Muscle of leg (tissue), 3 donors: ENCODE measurements at regions not wholly inside any gene's neighbourhood (a gene's known extent, or its start where the extent isn't known, plus 50 kb on each side); places are given as distances from the start of the nearest gene placed in this dataset.

ENCODE experiments used
- DNase-seq: peaks from one replicate; pipeline ENCODE4 v3.0.0; 2013
- H3K27ac ChIP-seq: one replicate; pipeline ENCODE4 v1.5.1; 2013; ENCODE audit warnings: mild to moderate bottlenecking, low read length, control low read depth
- H3K27me3 ChIP-seq: one replicate; pipeline ENCODE4 v1.6.1; 2013; ENCODE audit warnings: low read length; ENCODE audit not compliant: control insufficient read depth, insufficient read depth
- H3K36me3 ChIP-seq: one replicate; pipeline ENCODE4 v1.6.1; 2013; ENCODE audit warnings: low read length; ENCODE audit not compliant: control insufficient read depth, insufficient read depth
- H3K4me1 ChIP-seq: one replicate; pipeline ENCODE4 v1.6.1; 2013; ENCODE audit warnings: low read length; ENCODE audit not compliant: control insufficient read depth, insufficient read depth
- H3K4me3 ChIP-seq: one replicate; pipeline ENCODE4 v1.5.1; 2013; ENCODE audit warnings: low read length, control low read depth
- H3K9me3 ChIP-seq: replicated peaks from 2 replicates; pipeline ENCODE4 v1.6.1; 2013; ENCODE audit warnings: low read depth, low read length; ENCODE audit not compliant: control insufficient read depth
- WGBS: methylation state at CpG from one replicate; pipeline ENCODE4 v1.1.5; 2013; ENCODE audit warnings: missing lambda C conversion rate; ENCODE audit not compliant: insufficient coverage; 5-methylcytosine and 5-hydroxymethylcytosine counted together

GRCh38 chr3:165440380-165440779, 244.2 kb upstream of the SLITRK3 start:
- Histone ChIP-seq H3K27me3 (no peaks in the 10 kb centered on the region), H3K36me3 (no peaks in the 10 kb centered on the region), H3K4me3 (no peak overlapping the region), H3K27ac (no peak overlapping the region), H3K9me3 (no peaks in the 10 kb centered on the region), H3K4me1 (no peaks in the 10 kb centered on the region)
- DNase-seq = no peak
- WGBS = no CpG with 5 or more reads among the region's 2 CpGs

DNA sequence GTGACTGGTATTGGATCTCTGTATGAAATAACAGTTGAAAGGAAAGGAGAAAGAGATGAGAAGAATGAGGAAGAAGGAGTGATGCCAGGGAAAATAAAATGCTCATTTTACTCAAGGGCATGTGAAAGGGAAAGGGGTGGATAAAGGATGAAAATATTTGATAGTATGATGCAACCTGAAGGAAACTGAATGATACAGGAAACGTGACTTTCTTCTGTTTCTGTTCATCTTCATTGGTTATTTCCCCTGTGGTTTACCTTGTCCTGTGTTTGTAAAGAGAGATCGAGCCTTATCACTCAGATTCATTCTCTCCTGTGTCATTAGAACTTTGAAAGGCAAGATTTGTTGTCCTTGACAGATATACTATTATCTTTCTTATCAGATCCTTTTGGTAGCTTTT, 243.6 kb upstream of the SLITRK3 start:
- H3K27ac ChIP-seq = no peak overlapping the region
- no peak overlapping the region for H3K4me3 ChIP-seq
- no peaks in the 10 kb centered on the region for H3K36me3 ChIP-seq
- H3K27me3 ChIP-seq = no peaks in the 10 kb centered on the region
- H3K4me1 ChIP-seq = no peaks in the 10 kb centered on the region
- WGBS = no CpG with 5 or more reads among the region's 2 CpGs
- H3K9me3 ChIP-seq = no peaks in the 10 kb centered on the region
- no peak for DNase-seq

DNA sequence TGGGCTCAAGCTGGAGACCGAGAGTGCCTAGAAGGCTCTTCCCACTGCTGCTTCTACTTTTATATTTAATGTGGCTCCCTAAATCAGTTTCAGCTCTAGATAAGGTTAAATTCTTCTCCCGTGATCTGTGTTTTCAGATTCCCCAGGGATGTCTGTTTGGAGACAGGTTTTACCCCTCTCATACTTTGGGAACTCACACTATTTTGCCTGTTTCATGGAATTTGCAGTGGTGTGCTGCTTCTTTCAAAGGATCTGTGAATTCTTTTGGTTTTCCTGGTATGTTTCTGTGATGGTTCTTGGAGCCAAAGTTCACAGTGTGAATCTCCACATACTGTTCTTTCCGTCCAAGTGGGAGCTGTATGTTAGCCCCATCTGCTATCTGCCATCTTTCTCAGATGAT, 238.3 kb upstream of the SLITRK3 start:
- Histone ChIP-seq H3K9me3 (no peaks in the 10 kb centered on the region), H3K4me3 (no peak overlapping the region), H3K4me1 (no peaks in the 10 kb centered on the region), H3K27me3 (no peaks in the 10 kb centered on the region), H3K27ac (no peak overlapping the region), H3K36me3 (no peaks in the 10 kb centered on the region)
- WGBS = no CpG with 5 or more reads among the region's 3 CpGs
- no peak for DNase-seq

- no peak for DNase-seq
- WGBS = 100% methylated on average over 1 of the region's 2 CpGs
- no peak overlapping the region for H3K4me3 ChIP-seq
- H3K27ac ChIP-seq = no peak overlapping the region
- no peaks in the 10 kb centered on the region for H3K27me3 ChIP-seq
- H3K9me3 ChIP-seq = no peaks in the 10 kb centered on the region
- no peaks in the 10 kb centered on the region for H3K4me1 ChIP-seq
- no peaks in the 10 kb centered on the region for H3K36me3 ChIP-seq
These were observed 210.2 kb upstream of the SLITRK3 start for GRCh38 chr3:165406425-165406824.

- Histone ChIP-seq H3K9me3 (no peaks in the 10 kb centered on the region), H3K36me3 (no peaks in the 10 kb centered on the region), H3K4me1 (no peaks in the 10 kb centered on the region), H3K27me3 (no peaks in the 10 kb centered on the region), H3K27ac (no peak overlapping the region), H3K4me3 (no peak overlapping the region)
- WGBS = no CpG with 5 or more reads among the region's 4 CpGs
- no peak for DNase-seq
These were observed 208.3 kb upstream of the SLITRK3 start for GRCh38 chr3:165404357-165405027.

GRCh38 chr3:165403666-165404065, 207.5 kb upstream of the SLITRK3 start:
- 85% methylated on average over 2 of the region's 4 CpGs for WGBS
- no peaks in the 10 kb centered on the region for H3K9me3 ChIP-seq
- H3K27ac ChIP-seq = no peak overlapping the region
- no peak for DNase-seq
- H3K27me3 ChIP-seq = no peaks in the 10 kb centered on the region
- H3K4me1 ChIP-seq = no peaks in the 10 kb centered on the region
- no peaks in the 10 kb centered on the region for H3K36me3 ChIP-seq
- H3K4me3 ChIP-seq = no peak overlapping the region

DNA sequence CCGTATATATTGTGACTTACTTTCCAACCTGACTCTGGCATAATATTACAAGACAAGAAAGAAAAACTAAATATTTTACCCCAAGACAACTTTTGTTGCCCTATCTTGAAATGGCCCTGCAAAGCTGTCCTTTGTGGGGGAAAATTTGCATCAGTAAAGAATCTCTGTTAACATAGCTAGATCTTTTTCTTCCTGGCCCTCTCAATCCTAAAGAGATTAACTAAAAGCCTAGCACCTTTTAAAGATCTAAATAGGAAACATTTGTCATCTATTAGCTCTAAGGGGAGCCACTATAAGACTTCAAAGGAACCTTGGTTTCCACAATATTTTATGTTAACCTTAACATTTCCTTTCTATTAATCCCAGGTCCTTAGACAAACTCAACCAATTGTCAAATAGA, 199.0 kb upstream of the SLITRK3 start:
- WGBS = no CpG with 5 or more reads among the region's 1 CpG
- Histone ChIP-seq H3K4me3 (no peak overlapping the region), H3K4me1 (no peaks in the 10 kb centered on the region), H3K9me3 (no peaks in the 10 kb centered on the region), H3K27ac (no peak overlapping the region), H3K36me3 (no peaks in the 10 kb centered on the region), H3K27me3 (no peaks in the 10 kb centered on the region)
- no peak for DNase-seq

GRCh38 chr3:165393461-165393860, 197.3 kb upstream of the SLITRK3 start:
- DNase-seq = no peak
- Histone ChIP-seq H3K27me3 (no peaks in the 10 kb centered on the region), H3K36me3 (no peaks in the 10 kb centered on the region), H3K4me1 (no peaks in the 10 kb centered on the region), H3K4me3 (no peak overlapping the region), H3K9me3 (no peaks in the 10 kb centered on the region), H3K27ac (no peak overlapping the region)
- no CpG with 5 or more reads among the region's 1 CpG for WGBS

- no peak overlapping the region for H3K27ac ChIP-seq
- no peak for DNase-seq
- H3K9me3 ChIP-seq = no peaks in the 10 kb centered on the region
- H3K36me3 ChIP-seq = no peaks in the 10 kb centered on the region
- H3K4me3 ChIP-seq = no peak overlapping the region
- no peaks in the 10 kb centered on the region for H3K27me3 ChIP-seq
- no CpG with 5 or more reads among the region's 3 CpGs for WGBS
- no peaks in the 10 kb centered on the region for H3K4me1 ChIP-seq
These were observed 194.0 kb upstream of the SLITRK3 start for GRCh38 chr3:165390166-165390565.

DNA sequence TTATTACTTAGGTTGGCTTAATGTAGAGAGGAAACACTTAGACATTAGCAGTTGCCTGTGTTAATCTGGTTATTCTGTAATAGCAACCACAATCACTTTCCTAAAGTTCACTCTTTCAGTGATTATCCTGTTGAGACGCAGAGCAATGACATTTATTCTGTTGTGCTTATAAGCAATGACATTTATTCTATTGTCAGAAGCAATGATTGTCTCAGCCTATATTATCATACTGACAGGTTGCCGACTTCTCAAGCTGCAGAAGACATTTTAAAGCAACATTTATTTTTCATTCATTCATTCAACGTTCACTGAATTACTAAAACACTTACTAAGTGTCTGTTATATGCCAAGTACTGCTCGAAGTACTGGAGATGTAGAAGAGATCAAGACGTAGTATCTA, 193.5 kb upstream of the SLITRK3 start:
- Histone ChIP-seq H3K27ac (no peak overlapping the region), H3K4me1 (no peaks in the 10 kb centered on the region), H3K36me3 (no peaks in the 10 kb centered on the region), H3K9me3 (no peaks in the 10 kb centered on the region), H3K4me3 (no peak overlapping the region), H3K27me3 (no peaks in the 10 kb centered on the region)
- DNase-seq = no peak
- WGBS = no CpG with 5 or more reads among the region's 5 CpGs

DNA sequence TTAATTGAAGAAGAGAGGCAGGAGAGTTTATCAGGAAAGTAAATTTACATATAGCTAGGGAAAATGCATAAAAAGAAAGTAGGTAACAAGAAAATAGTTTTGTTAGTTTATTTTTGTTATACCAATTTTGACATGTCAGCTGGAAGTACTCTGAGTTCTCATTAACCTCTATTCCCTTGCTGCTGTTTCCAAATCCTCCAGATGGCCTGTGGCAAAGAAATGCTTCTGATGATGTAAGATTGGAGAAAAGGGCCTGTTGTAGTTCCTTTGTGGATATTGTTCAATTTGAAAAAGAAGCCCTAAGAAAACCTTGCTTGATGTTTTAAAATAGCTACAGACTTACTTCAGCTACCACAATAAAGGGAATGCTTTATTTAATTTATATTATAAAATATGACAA, 192.9 kb upstream of the SLITRK3 start:
- Histone ChIP-seq H3K27me3 (no peaks in the 10 kb centered on the region), H3K9me3 (no peaks in the 10 kb centered on the region), H3K36me3 (no peaks in the 10 kb centered on the region), H3K4me3 (no peak overlapping the region), H3K4me1 (no peaks in the 10 kb centered on the region), H3K27ac (no peak overlapping the region)
- DNase-seq = peak; percentile 57
